Central memory CD4-positive, alpha-beta T cell (primary cell): ENCODE measurements at regions not wholly inside any gene's neighbourhood (a gene's known extent, or its start where the extent isn't known, plus 50 kb on each side); places are given as distances from the start of the nearest gene placed in this dataset.
A peak's percentile ranks its signal among the peaks of the same experiment; 100 is the strongest.

Experiments
- DNase-seq: peaks from one replicate; pipeline ENCODE4 v3.0.0; 2022

GRCh38 chr1:8167936-8168335, 141.8 kb upstream of the ERRFI1 start:
- no peak for DNase-seq

GRCh38 chr1:8166406-8166805, 140.3 kb upstream of the ERRFI1 start:
- DNase-seq: no peak

- no peak for DNase-seq
Observed at GRCh38 chr1:8165595-8166360, 139.7 kb upstream of the ERRFI1 start.

GRCh38 chr1:8164670-8165069, 138.6 kb upstream of the ERRFI1 start:
- no peak for DNase-seq

- no peak for DNase-seq
Observed at GRCh38 chr1:8163039-8163438, 136.9 kb upstream of the ERRFI1 start.

- DNase-seq: no peak
Observed at GRCh38 chr1:8162168-8162567, 136.1 kb upstream of the ERRFI1 start.

- DNase-seq: no peak
Observed at GRCh38 chr1:8161546-8162105, 135.5 kb upstream of the ERRFI1 start.

GRCh38 chr1:8159470-8160024, 133.4 kb upstream of the ERRFI1 start:
- DNase-seq: no peak

GRCh38 chr1:8158995-8159394, 132.9 kb upstream of the ERRFI1 start:
- DNase-seq: no peak

- DNase-seq: no peak
Observed at GRCh38 chr1:8157765-8158164, 131.7 kb upstream of the ERRFI1 start.

- DNase-seq: no peak
Observed at GRCh38 chr1:8155528-8156186, 129.5 kb upstream of the ERRFI1 start.

GRCh38 chr1:8154621-8155052, 128.5 kb upstream of the ERRFI1 start:
- DNase-seq: no peak

GRCh38 chr1:8153961-8154360, 127.9 kb upstream of the ERRFI1 start:
- no peak for DNase-seq

GRCh38 chr1:8152731-8153702, 126.9 kb upstream of the ERRFI1 start:
- DNase-seq: peak; percentile 89

GRCh38 chr1:8151647-8152046, 125.5 kb upstream of the ERRFI1 start:
- no peak for DNase-seq

- peak; percentile 62 for DNase-seq
Observed at GRCh38 chr1:8149756-8150155, 123.6 kb upstream of the ERRFI1 start.

GRCh38 chr1:8147956-8148355, 121.8 kb upstream of the ERRFI1 start:
- no peak for DNase-seq

GRCh38 chr1:8146257-8146855, 120.2 kb upstream of the ERRFI1 start:
- no peak for DNase-seq

- no peak for DNase-seq
Observed at GRCh38 chr1:8145545-8146202, 119.6 kb upstream of the ERRFI1 start.

- no peak for DNase-seq
Observed at GRCh38 chr1:8144323-8144722, 118.2 kb upstream of the ERRFI1 start.

- DNase-seq: no peak
Observed at GRCh38 chr1:8142955-8143629, 117.0 kb upstream of the ERRFI1 start.
